DMS53 treated with DMSO at 0.1 percent for 48 hours (cell line): ENCODE measurements at regions not wholly inside any gene's neighbourhood (a gene's known extent, or its start where the extent isn't known, plus 50 kb on each side); places are given as distances from the start of the nearest gene placed in this dataset.

Experiments
- DNase-seq: peaks from one replicate; lab custom pipeline; 2025; ENCODE audit not compliant: unreplicated experiment; lab: John Stamatoyannopoulos, UW

GRCh38 chr9:2351324-2351723, 270.3 kb upstream of the VLDLR start:
- no peak for DNase-seq

GRCh38 chr9:2354216-2354615, 267.4 kb upstream of the VLDLR start:
- no peak for DNase-seq

- no peak for DNase-seq
Observed at GRCh38 chr9:2354856-2355696, 266.5 kb upstream of the VLDLR start.

GRCh38 chr9:2355697-2355983, 265.9 kb upstream of the VLDLR start:
- DNase-seq = no peak

GRCh38 chr9:2356041-2356790, 265.4 kb upstream of the VLDLR start:
- DNase-seq = no peak

- no peak for DNase-seq
Observed at GRCh38 chr9:2359891-2360471, 261.6 kb upstream of the VLDLR start.

- no peak for DNase-seq
Observed at GRCh38 chr9:2362150-2362549, 259.4 kb upstream of the VLDLR start.

- no peak for DNase-seq
Observed at GRCh38 chr9:2363138-2363745, 258.3 kb upstream of the VLDLR start.

GRCh38 chr9:2363781-2364180, 257.8 kb upstream of the VLDLR start:
- no peak for DNase-seq

GRCh38 chr9:2367970-2368369, 253.6 kb upstream of the VLDLR start:
- no peak for DNase-seq

- no peak for DNase-seq
Observed at GRCh38 chr9:2373648-2374047, 247.9 kb upstream of the VLDLR start.

- no peak for DNase-seq
Observed at GRCh38 chr9:2375114-2375513, 246.5 kb upstream of the VLDLR start.

GRCh38 chr9:2377117-2377516, 244.5 kb upstream of the VLDLR start:
- DNase-seq = no peak

GRCh38 chr9:2377834-2378233, 243.8 kb upstream of the VLDLR start:
- DNase-seq = no peak

- no peak for DNase-seq
Observed at GRCh38 chr9:2378266-2378665, 243.3 kb upstream of the VLDLR start.

- DNase-seq = no peak
Observed at GRCh38 chr9:2378816-2379215, 242.8 kb upstream of the VLDLR start.

- no peak for DNase-seq
Observed at GRCh38 chr9:2384741-2385140, 236.8 kb upstream of the VLDLR start.

- no peak for DNase-seq
Observed at GRCh38 chr9:2385746-2386145, 235.8 kb upstream of the VLDLR start.

- no peak for DNase-seq
Observed at GRCh38 chr9:2386566-2386965, 235.0 kb upstream of the VLDLR start.

- DNase-seq = no peak
Observed at GRCh38 chr9:2387166-2387565, 234.4 kb upstream of the VLDLR start.

- no peak for DNase-seq
Observed at GRCh38 chr9:2389404-2389803, 232.2 kb upstream of the VLDLR start.

- DNase-seq = no peak
Observed at GRCh38 chr9:2390028-2390427, 231.6 kb upstream of the VLDLR start.
